GM12891 (cell line): ENCODE measurements at regions not wholly inside any gene's neighbourhood (a gene's known extent, or its start where the extent isn't known, plus 50 kb on each side); places are given as distances from the start of the nearest gene placed in this dataset.

Experiments used
- POLR2A ChIP-seq: IDR thresholded peaks from 2 replicates; pipeline ENCODE4 v1.6.1; 2011; ENCODE audit warnings: low read depth, low read length, control low read depth
- POLR2AphosphoS5 ChIP-seq: IDR thresholded peaks from 2 replicates; pipeline ENCODE4 v1.6.1; 2011; ENCODE audit warnings: low read depth, low read length, control low read depth
- SPI1 ChIP-seq: IDR thresholded peaks from 2 replicates; pipeline ENCODE4 v1.6.1; 2011; ENCODE audit warnings: low read depth, low read length, control low read depth

- TF ChIP-seq SPI1 (no peak), POLR2A (no peak), POLR2AphosphoS5 (no peak)
Observed at GRCh38 chr16:51755039-51755501, 604.0 kb upstream of the SALL1 start.
